Stimulated activated CD4-positive, alpha-beta T cell treated with anti-CD3 and anti-CD28 coated beads, Interleukin-2, amount 100 ng/mL, for 48 hours (primary cell): ENCODE measurements at regions not wholly inside any gene's neighbourhood (a gene's known extent, or its start where the extent isn't known, plus 50 kb on each side); places are given as distances from the start of the nearest gene placed in this dataset.

ENCODE experiments used
- DNase-seq, 2 donors: peaks; one replicate each; pipeline ENCODE4 v3.0.0-alpha.2; 2020

DNA sequence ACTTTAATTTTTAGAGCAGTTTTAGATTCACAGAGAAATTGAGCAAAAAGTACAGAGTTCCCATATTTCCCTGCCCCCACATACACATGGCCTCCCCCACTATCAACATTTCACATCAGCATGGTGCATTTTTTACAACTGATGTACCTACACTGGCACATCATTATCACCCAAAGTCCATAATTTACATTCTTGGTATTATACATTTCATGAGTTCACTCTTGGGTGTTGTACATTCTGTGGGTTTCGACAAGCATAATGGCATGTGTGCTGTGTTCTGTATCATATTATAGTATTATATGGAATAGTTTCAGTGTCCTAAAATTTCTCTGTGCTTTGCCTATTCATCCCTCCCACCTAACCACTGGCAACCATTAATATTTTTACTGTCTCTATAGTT is 419.8 kb upstream of the THBS1 start:
- DNase-seq, result no peak

- no peak for DNase-seq
Observed at GRCh38 chr15:39165020-39165706, 415.7 kb upstream of the THBS1 start.

DNA sequence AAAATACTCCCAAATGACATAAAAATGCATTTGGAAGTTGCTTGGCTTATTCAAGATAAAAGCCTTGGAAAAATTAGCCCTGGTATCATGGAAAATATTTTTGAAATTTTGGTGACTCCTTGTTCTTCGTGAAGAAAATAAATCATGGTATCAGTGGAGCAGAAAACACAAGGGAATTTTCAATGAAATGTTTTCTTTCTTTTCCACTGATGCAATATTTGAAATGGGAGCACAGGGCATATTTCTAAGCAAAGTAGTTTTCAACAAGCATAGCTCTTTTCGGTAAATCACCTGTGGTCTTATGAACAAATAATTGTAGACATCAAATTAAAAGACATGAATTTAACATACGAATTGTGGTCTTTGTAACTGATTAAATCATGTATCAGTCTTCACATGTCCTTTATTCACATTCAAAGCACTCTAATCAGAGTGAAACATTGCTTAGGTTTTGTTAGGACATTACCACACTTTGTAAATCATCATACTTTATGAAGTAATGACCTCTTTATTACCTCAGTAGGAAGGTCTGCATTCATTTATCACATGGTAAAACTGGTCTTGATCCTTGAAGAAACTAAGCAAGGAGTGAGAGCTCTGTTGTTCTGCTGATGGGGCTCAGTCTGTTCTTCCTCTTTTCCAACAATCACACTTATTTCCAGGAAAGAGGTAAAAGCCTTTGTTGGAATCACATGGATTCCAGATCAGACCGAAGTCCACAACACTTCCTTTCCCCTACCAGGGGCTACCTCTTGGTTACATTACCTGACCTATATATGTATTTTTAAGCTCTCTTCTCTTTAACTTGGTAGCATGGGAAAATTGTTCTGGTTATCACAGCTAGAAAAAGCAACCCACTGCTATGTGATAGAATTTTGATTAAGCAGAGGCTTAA is 413.5 kb upstream of the THBS1 start:
- DNase-seq, result no peak

DNA sequence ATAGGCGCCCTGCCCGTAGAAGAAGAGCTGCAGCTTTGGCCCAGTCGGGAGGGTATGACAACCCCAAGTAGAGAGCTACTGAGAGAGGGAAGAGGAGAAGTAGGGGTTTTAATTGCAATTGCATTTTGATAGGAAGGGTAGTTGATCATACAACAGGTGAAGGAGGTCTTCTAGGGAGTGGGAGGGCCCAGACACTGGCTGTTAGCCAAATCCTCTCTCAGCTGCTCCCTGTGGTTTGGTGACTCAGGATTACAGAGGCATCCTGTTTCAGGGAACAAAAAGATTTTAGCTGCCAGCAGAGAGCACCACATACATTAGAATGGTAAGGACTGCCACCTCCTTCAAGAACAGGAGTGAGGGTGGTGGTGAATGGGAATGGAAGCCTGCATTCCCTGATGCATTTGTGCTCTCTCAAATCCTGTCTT is 408.9 kb upstream of the THBS1 start:
- peak; percentile 7 to 10 for DNase-seq

DNA sequence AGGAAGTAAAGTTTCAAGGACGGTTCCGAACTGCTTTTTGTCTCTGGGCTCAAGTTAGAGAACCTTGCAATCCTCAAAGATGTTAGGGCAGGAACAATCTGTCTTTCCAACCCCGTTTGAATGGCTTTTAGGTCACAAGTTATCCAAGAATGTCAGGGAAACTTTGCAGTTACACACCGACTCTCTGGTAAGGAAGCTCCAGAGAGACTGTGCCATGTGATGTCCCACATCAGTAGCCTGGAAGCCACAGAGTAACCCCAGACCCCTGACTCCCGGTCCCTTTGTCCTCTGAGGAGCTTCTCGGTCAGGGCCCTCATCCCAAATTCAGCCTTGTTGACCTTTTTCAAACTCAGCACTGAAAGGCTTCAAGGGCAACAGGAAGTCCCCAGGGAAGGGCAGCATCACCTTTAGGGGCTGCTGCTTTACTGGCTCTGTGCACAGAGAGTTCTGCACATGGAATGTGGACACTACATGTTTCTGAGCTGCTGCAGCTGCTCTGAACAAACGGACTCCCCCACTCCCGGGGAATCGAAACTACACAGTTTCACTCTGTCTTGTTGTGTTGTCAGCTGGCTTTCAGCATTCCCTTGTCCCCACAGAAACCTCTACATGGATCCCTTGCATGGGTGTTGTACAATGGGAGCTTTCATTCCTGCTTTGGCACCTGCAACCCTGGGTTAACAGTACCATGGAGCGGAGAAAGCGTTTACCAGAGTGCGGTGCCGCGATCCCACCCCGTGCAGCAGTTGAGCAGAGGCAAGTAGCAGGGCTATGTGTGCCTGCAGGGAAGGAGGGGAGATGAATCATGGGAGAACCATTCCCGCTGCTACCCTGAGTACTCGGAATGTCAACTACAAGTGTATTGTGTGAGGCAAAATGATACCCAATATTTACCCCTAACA is 408.2 kb upstream of the THBS1 start:
- DNase-seq, result no peak

- no peak for DNase-seq
Observed at GRCh38 chr15:39173426-39173825, 407.5 kb upstream of the THBS1 start.

- DNase-seq, result no peak
Observed at GRCh38 chr15:39174332-39174731, 406.5 kb upstream of the THBS1 start.

DNA sequence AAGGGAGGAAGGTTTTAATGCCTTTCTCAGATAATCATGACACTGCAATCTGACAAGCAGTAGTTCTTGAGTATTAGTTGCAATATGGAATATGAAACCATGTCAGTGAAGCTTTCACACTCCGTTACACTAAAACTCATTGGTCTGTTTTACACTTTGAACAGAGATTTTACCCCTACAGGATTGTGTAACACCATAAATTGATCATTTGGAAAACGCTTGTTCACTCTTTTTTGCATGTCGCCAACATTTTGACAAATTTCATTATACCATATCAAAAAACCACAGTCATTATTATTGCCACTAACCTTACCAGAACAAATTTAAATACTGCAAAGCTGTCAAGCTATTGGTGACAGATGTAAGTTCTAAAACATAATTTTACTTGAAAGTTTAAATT is 404.8 kb upstream of the THBS1 start:
- no peak for DNase-seq

DNA sequence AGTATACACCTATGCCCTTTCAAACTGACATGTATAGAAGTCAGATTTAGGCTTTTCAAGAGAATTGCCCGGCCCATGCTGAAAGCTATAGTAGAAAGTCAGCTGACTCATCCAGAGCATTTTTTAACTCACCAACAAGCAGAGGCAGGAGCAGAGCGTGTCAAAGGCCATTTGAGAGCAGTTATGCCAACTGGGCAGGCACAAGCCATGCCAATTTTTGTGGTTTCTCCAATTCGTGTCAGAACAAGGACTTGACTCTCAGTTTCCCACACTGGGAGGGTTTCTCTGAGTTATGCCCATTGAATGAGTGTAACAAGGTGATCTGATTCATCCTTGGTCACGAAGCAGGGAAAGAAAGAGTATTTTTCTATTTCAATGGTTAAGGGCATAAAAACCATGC is 403.3 kb upstream of the THBS1 start:
- DNase-seq, result no peak

DNA sequence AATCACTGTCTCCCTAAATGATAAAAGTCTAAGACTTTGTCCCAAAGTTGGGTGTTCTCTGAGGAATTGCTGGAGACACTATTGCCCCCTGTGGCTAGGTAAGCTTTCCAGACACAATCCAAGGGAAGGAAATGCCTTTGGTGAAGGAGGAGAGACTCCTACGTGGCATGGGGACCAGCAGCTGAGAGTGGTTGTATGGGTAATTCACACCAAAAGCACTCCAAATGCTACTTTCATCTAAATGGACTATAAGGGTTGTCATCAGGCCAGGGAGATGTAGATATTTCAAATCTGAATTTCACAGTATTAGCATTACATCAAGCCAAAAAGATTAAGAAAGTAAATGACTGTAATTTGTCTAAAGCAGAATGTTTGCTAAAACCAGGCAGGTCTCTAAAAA is 400.8 kb upstream of the THBS1 start:
- no peak for DNase-seq

DNA sequence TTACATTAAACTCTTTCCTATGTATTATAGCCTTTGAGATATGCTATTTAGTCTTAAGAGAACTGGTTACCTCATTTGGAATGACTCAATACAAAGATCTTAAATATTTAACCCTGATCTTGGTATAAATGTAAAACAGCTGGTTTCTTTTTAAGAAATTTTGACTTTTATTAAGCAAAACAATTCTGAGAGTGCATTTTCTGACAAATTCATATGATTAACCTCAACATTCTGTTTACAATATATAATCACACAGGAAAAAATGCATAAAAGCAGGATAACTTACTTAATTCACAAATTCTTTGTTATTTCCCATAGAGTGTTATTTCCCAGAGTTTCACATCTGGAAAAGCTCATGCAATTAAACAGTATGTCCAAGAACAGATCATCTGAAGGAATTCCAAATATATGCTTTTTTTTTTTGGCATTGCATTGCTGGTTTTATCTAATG is 400.4 kb upstream of the THBS1 start:
- DNase-seq, result no peak

DNA sequence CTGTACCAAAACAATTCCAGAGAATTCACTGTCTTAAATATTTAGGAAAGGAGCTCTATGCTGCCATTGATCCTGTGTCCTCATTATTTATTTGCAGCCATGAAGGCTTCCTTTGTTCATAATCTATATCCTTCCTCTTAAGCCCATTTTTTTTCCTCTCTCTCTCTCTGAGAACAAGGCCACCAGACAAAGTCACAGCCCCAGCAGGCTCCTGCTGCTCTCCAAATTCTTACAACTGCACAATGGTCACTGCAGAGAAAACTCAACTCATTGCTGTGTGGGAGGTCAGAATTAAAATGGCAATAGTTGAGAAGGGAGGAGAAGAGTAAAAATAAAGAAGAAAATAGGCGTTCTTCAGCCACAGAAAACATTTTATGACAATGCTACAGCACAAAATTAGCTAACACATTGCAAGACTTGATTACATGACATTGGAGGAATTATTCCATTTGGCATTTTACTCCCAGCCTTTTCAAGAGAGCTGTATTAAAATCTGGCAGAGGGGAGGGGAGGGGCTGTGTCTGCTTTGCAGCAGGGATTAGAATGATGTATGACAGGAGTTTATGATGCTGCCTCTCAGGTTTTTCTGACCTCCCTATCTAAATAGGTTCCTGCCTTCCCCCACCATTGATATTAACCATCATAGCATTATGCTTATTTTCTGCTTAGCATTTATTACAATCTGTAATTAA is 399.7 kb upstream of the THBS1 start:
- no peak for DNase-seq

DNA sequence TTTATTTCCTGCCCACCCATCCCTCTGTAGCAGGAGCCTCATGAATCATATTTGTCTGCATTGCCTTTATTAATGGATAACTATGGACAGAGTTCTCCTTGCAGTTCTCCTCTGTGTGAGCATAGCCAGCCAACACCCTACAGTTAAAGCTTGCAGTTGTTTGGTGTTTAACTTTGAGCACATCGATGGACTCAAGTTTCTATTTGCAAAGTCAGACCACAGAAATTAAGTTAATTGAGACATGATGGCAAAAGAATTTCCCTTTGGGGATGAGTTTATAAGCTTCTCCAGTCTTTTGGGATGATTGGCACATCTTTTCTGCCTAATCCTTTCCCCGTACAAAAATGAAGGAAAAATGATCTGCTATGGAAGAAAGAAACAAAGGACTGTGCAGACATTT is 398.9 kb upstream of the THBS1 start:
- DNase-seq, result no peak

GRCh38 chr15:39183164-39183881 is 397.6 kb upstream of the THBS1 start:
- DNase-seq, result no peak

- no peak for DNase-seq
Observed at GRCh38 chr15:39184701-39185390, 396.0 kb upstream of the THBS1 start.

DNA sequence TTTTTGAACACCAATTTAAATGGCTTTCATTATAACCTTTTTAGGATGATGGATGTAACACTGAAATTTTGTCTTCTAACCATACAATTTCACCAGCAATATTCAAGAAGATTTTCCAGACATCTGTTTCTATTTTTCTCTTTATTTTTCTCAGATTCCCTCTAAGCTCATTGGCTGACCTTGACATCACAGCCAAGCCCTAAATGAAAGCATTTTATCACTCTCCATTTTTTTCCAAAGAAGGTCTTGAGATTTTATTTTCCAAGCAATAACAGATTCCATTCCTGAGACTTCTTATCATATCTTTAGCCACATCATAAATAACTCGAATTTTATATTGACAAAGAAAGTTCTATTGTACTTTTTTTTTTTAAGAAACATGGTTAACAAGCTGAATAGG is 392.6 kb upstream of the THBS1 start:
- DNase-seq, result no peak

- DNase-seq, result no peak
Observed at GRCh38 chr15:39188930-39189329, 391.9 kb upstream of the THBS1 start.

DNA sequence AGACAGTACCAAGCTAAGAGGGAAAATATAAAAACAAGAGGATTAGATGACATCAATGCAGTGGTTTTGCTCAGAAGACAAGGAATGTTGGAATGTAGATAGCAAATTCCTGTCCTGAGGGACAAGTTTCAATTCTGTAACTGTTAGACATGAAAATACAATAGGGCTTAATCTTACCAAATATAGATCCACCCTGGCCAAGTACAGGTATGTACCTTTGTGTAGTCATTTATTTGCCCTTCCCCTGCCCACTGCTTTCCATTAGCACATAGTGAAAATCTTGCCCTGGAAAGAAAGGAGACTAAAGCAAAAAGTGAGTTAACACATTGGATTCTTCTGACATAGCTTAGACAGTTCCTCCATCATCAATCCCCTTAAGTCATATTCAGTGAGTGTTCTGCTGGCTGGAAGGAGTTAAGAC is 389.0 kb upstream of the THBS1 start:
- DNase-seq, result no peak

DNA sequence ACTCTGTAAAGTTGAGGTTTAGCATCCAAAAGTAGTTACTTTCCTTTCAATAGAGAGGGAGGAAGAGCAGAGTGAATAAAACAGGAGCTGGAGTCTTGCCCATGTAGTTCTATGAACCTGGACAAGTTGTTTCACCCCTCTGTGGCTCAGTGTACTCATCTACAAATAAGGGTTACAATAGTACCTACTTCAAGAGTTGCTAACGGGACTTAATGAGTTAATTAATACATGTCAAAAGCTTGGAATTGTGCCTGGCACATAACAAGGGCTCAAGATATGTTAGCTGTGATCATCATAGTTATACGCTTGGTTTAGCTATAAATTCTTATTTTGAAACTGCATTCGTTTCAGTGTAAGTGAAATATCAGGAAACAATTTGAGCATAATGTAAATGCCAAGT is 388.5 kb upstream of the THBS1 start:
- DNase-seq, result no peak

GRCh38 chr15:39192979-39193560 is 387.8 kb upstream of the THBS1 start:
- no peak for DNase-seq

DNA sequence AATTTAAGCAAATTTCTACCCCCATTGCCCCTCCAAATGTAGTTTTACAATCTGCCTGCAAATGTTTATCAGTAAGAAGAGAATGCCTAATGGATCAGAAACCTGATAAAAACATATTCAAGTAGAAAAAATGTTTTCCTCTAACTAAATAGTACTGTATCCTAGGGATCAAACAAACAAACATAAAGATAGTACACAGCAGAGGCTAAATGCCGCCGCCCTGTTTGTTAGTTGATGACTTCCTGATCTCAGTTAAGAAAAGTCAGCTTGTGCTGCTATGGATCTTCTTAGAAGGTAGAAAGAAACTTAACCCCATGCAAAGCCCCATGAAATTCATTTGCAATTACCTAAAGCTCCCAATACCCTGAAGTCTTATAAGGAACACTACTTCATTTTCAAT is 387.3 kb upstream of the THBS1 start:
- DNase-seq, result no peak
